ENCODE measurements at regions not wholly inside any gene's neighbourhood (a gene's known extent, or its start where the extent isn't known, plus 50 kb on each side); places are given as distances from the start of the nearest gene placed in this dataset.

- TF ChIP-seq, protein P1, sequence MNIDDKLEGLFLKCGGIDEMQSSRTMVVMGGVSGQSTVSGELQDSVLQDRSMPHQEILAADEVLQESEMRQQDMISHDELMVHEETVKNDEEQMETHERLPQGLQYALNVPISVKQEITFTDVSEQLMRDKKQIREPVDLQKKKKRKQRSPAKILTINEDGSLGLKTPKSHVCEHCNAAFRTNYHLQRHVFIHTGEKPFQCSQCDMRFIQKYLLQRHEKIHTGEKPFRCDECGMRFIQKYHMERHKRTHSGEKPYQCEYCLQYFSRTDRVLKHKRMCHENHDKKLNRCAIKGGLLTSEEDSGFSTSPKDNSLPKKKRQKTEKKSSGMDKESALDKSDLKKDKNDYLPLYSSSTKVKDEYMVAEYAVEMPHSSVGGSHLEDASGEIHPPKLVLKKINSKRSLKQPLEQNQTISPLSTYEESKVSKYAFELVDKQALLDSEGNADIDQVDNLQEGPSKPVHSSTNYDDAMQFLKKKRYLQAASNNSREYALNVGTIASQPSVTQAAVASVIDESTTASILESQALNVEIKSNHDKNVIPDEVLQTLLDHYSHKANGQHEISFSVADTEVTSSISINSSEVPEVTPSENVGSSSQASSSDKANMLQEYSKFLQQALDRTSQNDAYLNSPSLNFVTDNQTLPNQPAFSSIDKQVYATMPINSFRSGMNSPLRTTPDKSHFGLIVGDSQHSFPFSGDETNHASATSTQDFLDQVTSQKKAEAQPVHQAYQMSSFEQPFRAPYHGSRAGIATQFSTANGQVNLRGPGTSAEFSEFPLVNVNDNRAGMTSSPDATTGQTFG (tag by site-specific recombination; IDR thresholded peaks at IDR 0.05; ENCODE audit: borderline replicate concordance): no peak
- TF ChIP-seq ZNF24 (tag by site-specific recombination; IDR thresholded peaks at IDR 0.05): no peak
These were observed 69.1 kb downstream of the COPRS start (continued) for GRCh38 chr17:31789707-31790505.

DNA sequence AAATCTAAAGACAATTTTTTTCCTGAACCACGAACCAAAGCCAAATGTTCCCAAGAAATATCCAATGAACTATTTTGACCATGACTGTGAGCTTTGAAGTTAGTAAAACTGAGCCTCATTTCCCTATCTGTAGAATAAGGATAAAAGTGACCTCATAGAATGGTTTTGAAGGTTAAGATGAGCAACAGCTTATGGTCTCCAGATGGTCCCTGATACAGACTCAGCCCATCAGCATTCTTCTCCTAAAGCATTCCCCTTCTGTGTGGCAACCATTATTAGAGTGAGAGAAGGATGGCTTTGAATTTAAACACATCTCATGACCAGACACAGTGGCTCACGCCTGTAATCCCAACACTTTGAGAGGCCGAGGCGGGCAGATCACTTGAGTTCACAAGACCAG, 70.1 kb downstream of the COPRS start:
- no peaks in the 10 kb centered on the region for H3K36me3 ChIP-seq (ENCODE audit: control insufficient read depth in 2 of 2, insufficient read depth in 1 of 2, low read length in 2 of 2)
- H3K27ac ChIP-seq (ENCODE audit: extremely low read depth, low read depth, low read length): no peak overlapping the region
- TF ChIP-seq, protein P2, sequence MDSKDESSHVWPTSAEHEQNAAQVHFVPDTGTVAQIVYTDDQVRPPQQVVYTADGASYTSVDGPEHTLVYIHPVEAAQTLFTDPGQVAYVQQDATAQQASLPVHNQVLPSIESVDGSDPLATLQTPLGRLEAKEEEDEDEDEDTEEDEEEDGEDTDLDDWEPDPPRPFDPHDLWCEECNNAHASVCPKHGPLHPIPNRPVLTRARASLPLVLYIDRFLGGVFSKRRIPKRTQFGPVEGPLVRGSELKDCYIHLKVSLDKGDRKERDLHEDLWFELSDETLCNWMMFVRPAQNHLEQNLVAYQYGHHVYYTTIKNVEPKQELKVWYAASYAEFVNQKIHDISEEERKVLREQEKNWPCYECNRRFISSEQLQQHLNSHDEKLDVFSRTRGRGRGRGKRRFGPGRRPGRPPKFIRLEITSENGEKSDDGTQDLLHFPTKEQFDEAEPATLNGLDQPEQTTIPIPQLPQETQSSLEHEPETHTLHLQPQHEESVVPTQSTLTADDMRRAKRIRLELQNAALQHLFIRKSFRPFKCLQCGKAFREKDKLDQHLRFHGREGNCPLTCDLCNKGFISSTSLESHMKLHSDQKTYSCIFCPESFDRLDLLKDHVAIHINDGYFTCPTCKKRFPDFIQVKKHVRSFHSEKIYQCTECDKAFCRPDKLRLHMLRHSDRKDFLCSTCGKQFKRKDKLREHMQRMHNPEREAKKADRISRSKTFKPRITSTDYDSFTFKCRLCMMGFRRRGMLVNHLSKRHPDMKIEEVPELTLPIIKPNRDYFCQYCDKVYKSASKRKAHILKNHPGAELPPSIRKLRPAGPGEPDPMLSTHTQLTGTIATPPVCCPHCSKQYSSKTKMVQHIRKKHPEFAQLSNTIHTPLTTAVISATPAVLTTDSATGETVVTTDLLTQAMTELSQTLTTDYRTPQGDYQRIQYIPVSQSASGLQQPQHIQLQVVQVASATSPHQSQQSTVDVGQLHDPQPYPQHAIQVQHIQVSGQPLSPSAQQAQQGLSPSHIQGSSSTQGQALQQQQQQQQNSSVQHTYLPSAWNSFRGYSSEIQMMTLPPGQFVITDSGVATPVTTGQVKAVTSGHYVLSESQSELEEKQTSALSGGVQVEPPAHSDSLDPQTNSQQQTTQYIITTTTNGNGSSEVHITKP (tag by site-specific recombination; IDR thresholded peaks at IDR 0.05): no peak
- TF ChIP-seq ZNF530 (tag by site-specific recombination; IDR thresholded peaks at IDR 0.05; ENCODE audit: low read depth) (no peak), ZNF76 (tag by site-specific recombination; IDR thresholded peaks at IDR 0.05; ENCODE audit: borderline replicate concordance, low read depth) (no peak)
- no peak overlapping the region for H3K4me3 ChIP-seq (ENCODE audit: low read depth, low read length)
- CTCF ChIA-PET: interaction anchor here (0.7 kb wide), 1 partner anchor 40 kb away, joined by 3 read pairs; no protein-coding TSS in a partner anchor
- no peaks in the 10 kb centered on the region for H3K4me1 ChIP-seq (ENCODE audit: control insufficient read depth, insufficient read depth, low read length)
- H3K9me3 ChIP-seq (ENCODE audit: control insufficient read depth, insufficient read depth, low read depth, low read length): no peaks in the 10 kb centered on the region
- POLR2A ChIA-PET: no interaction called here

DNA sequence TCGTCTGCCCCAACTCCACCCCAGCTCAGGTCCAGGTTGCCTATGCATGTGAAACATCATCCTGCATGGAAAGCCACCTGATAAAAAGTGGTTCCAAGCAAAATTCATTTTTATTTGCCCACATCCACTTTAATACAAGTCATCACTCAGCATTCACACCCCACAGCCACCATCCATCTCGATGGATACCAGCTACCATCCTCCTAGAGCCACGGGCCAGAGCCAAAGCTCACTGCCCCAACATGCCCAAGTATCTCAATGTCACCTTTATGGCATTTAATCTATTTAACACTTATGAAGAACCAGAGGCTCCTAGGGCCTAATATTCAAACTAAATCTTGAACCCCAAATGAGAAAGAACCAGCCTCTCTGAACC, 70.5 kb downstream of the COPRS start:
- Histone ChIP-seq H3K36me3 (ENCODE audit: control insufficient read depth in 2 of 2, insufficient read depth in 1 of 2, low read length in 2 of 2) (no peaks in the 10 kb centered on the region), H3K4me3 (ENCODE audit: low read depth, low read length) (no peak overlapping the region), H3K27ac (ENCODE audit: extremely low read depth, low read depth, low read length) (no peak overlapping the region), H3K4me1 (ENCODE audit: control insufficient read depth, insufficient read depth, low read length) (no peaks in the 10 kb centered on the region), H3K9me3 (ENCODE audit: control insufficient read depth, insufficient read depth, low read depth, low read length) (no peaks in the 10 kb centered on the region)
- POLR2A ChIA-PET: no interaction called here
- TF ChIP-seq SALL2 (tag by site-specific recombination; IDR thresholded peaks at IDR 0.05; ENCODE audit: borderline replicate concordance): no peak
- TF ChIP-seq OVOL3 (tag by site-specific recombination; IDR thresholded peaks at IDR 0.05): no peak
- TF ChIP-seq ZNF677 (tag by site-specific recombination; IDR thresholded peaks at IDR 0.05): no peak
- no peak for TF ChIP-seq ZBTB1 (tag by site-specific recombination; IDR thresholded peaks at IDR 0.05)
- TF ChIP-seq ZBTB48 (tag by site-specific recombination; IDR thresholded peaks at IDR 0.05): no peak
- no peak for TF ChIP-seq KLF8 (tag by site-specific recombination; IDR thresholded peaks at IDR 0.05)
- TF ChIP-seq ZNF843 (tag by site-specific recombination; IDR thresholded peaks at IDR 0.05): no peak
- no peak for TF ChIP-seq BCL11A (tag by site-specific recombination; IDR thresholded peaks at IDR 0.05; ENCODE audit: low read depth)
- TF ChIP-seq ZNF18 (tag by site-specific recombination; IDR thresholded peaks at IDR 0.05): no peak
- no peak for TF ChIP-seq ZNF175 (tag by site-specific recombination; IDR thresholded peaks at IDR 0.05)
- CTCF ChIA-PET: interaction anchor here (0.7 to 0.9 kb wide), 2 partner anchors 40 to 54 kb away, joined by 3 read pairs; no protein-coding TSS in a partner anchor

Data from HEK293 (cell line).